Thyroid gland (tissue), 4 donors: ENCODE measurements at regions not wholly inside any gene's neighbourhood (a gene's known extent, or its start where the extent isn't known, plus 50 kb on each side); places are given as distances from the start of the nearest gene placed in this dataset.

Source experiments
- DNase-seq, 2 donors: peaks; one replicate each; pipeline ENCODE4 v3.0.0-alpha.2; 2019
- H3K27ac ChIP-seq, 3 donors: fragments of 200-600 bp; sonication (generic); 1 replicate in 2 of 3; 2 replicates in 1 of 3; pipeline ENCODE4 v1.5.1; 2016 to 2019; ENCODE audit warnings: mild to moderate bottlenecking in 1 of 3, moderate library complexity in 1 of 3
- H3K27me3 ChIP-seq: fragments of 200-600 bp; sonication (generic); one replicate; pipeline ENCODE4 v1.5.1; 2019
- H3K36me3 ChIP-seq, 2 donors: fragments of 200-600 bp; sonication (generic); one replicate each; pipeline ENCODE4 v1.5.1; 2016 to 2019
- H3K4me1 ChIP-seq, 2 donors: fragments of 200-600 bp; sonication (generic); one replicate each; pipeline ENCODE4 v1.5.1; 2017 to 2019
- H3K4me3 ChIP-seq, 3 donors: fragments of 200-600 bp; sonication (generic); replicated peaks in 1 of 3; 1 replicate in 2 of 3; 2 replicates in 1 of 3; pipeline ENCODE4 v1.5.1; 2016; ENCODE audit warnings: mild to moderate bottlenecking in 1 of 3
- H3K9me3 ChIP-seq: fragments of 200-600 bp; sonication (generic); one replicate; pipeline ENCODE4 v1.5.1; 2017
- CTCF ChIP-seq, 6 experiments: fragments of 200-600 bp in 3 of 6; fragments of 450-650 bp in 3 of 6; sonication (generic) in 3 of 6; IDR thresholded peaks; one replicate each; pipeline ENCODE4 v1.5.1; 2016 to 2019; ENCODE audit warnings: antibody characterized with exemption in 6 of 6, mild to moderate bottlenecking in 2 of 6, inconsistent platforms in 1 of 6, moderate library complexity in 1 of 6
- POLR2A ChIP-seq, 2 donors: fragments of 450-650 bp; IDR thresholded peaks; one replicate each; pipeline ENCODE4 v1.6.1; 2017; ENCODE audit warnings: antibody characterized with exemption in 2 of 2, mild to moderate bottlenecking in 2 of 2, moderate library complexity in 1 of 2
- WGBS, 2 donors: methylation state at CpG; one replicate each; pipeline ENCODE4 v1.1.5; 2017; 5-methylcytosine and 5-hydroxymethylcytosine counted together
- intact Hi-C: fragments of 100-400 bp; cut with DNase I; formaldehyde crosslinking; loops from one replicate; pipeline ENCODE4 v1.15.1; 2023

GRCh38 chr6:147035886-147036285, 168.3 kb upstream of the STXBP5 start:
- H3K9me3 ChIP-seq, result no peaks in the 10 kb centered on the region
- no peaks in the 10 kb centered on the region for H3K27me3 ChIP-seq
- no peak overlapping the region for H3K4me3 ChIP-seq
- no peak overlapping the region for H3K27ac ChIP-seq
- no peaks in the 10 kb centered on the region for H3K36me3 ChIP-seq
- WGBS, 2 donors, result 89 to 91% methylated on average over 2 of the region's 2 CpGs
- intact Hi-C loops, result no loop called here
- H3K4me1 ChIP-seq, result no peaks in the 10 kb centered on the region
- TF ChIP-seq CTCF (IDR thresholded peaks at IDR 0.05) (no peak), POLR2A (IDR thresholded peaks at IDR 0.05) (no peak)
- DNase-seq, result no peak

- no peaks in the 10 kb centered on the region for H3K4me1 ChIP-seq
- WGBS, 2 donors, result 92 to 93% methylated on average over 2 of the region's 2 CpGs
- TF ChIP-seq POLR2A (IDR thresholded peaks at IDR 0.05) (no peak), CTCF (IDR thresholded peaks at IDR 0.05) (no peak)
- H3K4me3 ChIP-seq, result no peak overlapping the region
- no peak for DNase-seq
- H3K36me3 ChIP-seq, result no peaks in the 10 kb centered on the region
- intact Hi-C loops, result no loop called here
- H3K27me3 ChIP-seq, result no peaks in the 10 kb centered on the region
- H3K27ac ChIP-seq, result no peak overlapping the region
- H3K9me3 ChIP-seq, result no peaks in the 10 kb centered on the region
Observed at GRCh38 chr6:147037881-147038280, 166.3 kb upstream of the STXBP5 start.

- TF ChIP-seq POLR2A (IDR thresholded peaks at IDR 0.05), result no peak
- Histone ChIP-seq H3K4me1 (no peaks in the 10 kb centered on the region), H3K36me3 (no peaks in the 10 kb centered on the region), H3K27ac (no peak overlapping the region), H3K27me3 (no peaks in the 10 kb centered on the region), H3K9me3 (no peaks in the 10 kb centered on the region), H3K4me3 (no peak overlapping the region)
- no peak for DNase-seq
- WGBS, 2 donors, result 91 to 92% methylated on average over 2 of the region's 2 CpGs
- intact Hi-C loops, result no loop called here
Observed at GRCh38 chr6:147040121-147040910, 163.9 kb upstream of the STXBP5 start.

- intact Hi-C loops, result no loop called here
- no peaks in the 10 kb centered on the region for H3K27me3 ChIP-seq
- WGBS, 2 donors, result 87% methylated on average over 2 of the region's 2 CpGs
- H3K9me3 ChIP-seq, result no peaks in the 10 kb centered on the region
- H3K4me3 ChIP-seq, result no peak overlapping the region
- H3K27ac ChIP-seq, result no peak overlapping the region
- H3K36me3 ChIP-seq, result no peaks in the 10 kb centered on the region
- no peaks in the 10 kb centered on the region for H3K4me1 ChIP-seq
- DNase-seq, result no peak
- no peak for TF ChIP-seq CTCF (IDR thresholded peaks at IDR 0.05)
- no peak for TF ChIP-seq POLR2A (IDR thresholded peaks at IDR 0.05)
Observed at GRCh38 chr6:147042679-147043078, 161.5 kb upstream of the STXBP5 start.

GRCh38 chr6:147043994-147044477, 160.2 kb upstream of the STXBP5 start:
- intact Hi-C loops, result no loop called here
- no peak overlapping the region for H3K4me3 ChIP-seq
- TF ChIP-seq POLR2A (IDR thresholded peaks at IDR 0.05) (no peak), CTCF (IDR thresholded peaks at IDR 0.05) (no peak)
- no peaks in the 10 kb centered on the region for H3K9me3 ChIP-seq
- no peak for DNase-seq
- H3K27me3 ChIP-seq, result no peaks in the 10 kb centered on the region
- no peak overlapping the region for H3K27ac ChIP-seq
- 92 to 95% methylated on average over 5 of the region's 5 CpGs for whole genome bisulfite sequencing, 2 donors
- no peaks in the 10 kb centered on the region for H3K4me1 ChIP-seq
- H3K36me3 ChIP-seq, result no peaks in the 10 kb centered on the region
